SK-N-MC (cell line): ENCODE measurements at regions not wholly inside any gene's neighbourhood (a gene's known extent, or its start where the extent isn't known, plus 50 kb on each side); places are given as distances from the start of the nearest gene placed in this dataset.

Experiments
- EZH2 ChIP-seq: fragments of 200-600 bp; sonication (generic); IDR thresholded peaks from one replicate; pipeline ENCODE4 v1.6.1; 2017; ENCODE audit warnings: antibody characterized with exemption
- POLR2AphosphoS5 ChIP-seq: IDR thresholded peaks from 2 replicates; pipeline ENCODE4 v1.6.1; 2012; ENCODE audit warnings: mild to moderate bottlenecking, low read depth, low read length, borderline replicate concordance

- TF ChIP-seq POLR2AphosphoS5, result no peak
- no peak for TF ChIP-seq EZH2
These were observed 61.1 kb upstream of the LAPTM5 start for GRCh38 chr1:30818568-30819243.
